ENCODE measurements at regions not wholly inside any gene's neighbourhood (a gene's known extent, or its start where the extent isn't known, plus 50 kb on each side); places are given as distances from the start of the nearest gene placed in this dataset.

DNA sequence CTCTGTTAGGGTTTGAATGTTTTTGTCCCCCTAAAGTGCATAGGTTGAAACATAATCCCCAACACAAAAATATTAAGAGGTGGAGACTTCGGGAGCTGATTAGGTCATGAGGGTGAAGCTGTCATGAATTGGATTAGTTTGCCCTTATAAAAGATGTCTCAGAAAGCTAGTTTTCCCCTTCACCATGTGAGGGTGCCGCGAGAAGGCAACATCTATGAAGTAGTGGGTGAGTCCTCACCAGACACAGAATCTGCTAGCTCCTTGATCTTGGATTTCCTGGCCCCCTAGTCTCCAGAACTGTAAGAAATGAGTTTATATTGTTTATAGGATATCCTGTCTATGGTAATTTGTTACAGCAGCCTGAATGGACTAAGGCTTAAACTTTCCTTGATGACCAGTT lies 301.5 kb upstream of the ATP2B1 start:
- Histone ChIP-seq H3K18ac (ENCODE audit: insufficient read length, low read depth, low read length) (no peak overlapping the region), H3K4ac (ENCODE audit: low read depth, low read length) (no peak overlapping the region), H3K56ac (ENCODE audit: insufficient read length, low read depth, low read length) (no peak overlapping the region), H4K5ac (ENCODE audit: insufficient read length, low read depth, low read length) (no peak overlapping the region), H2BK120ac (ENCODE audit: low read depth, low read length, poor library complexity, severe bottlenecking) (no peak overlapping the region), H3K79me2 (ENCODE audit: insufficient read depth, low read length) (no peaks in the 10 kb centered on the region), H2BK20ac (ENCODE audit: low read depth, low read length, poor library complexity, severe bottlenecking) (no peak overlapping the region), H2AK5ac (ENCODE audit: insufficient read length, low read length) (no peak overlapping the region), H2BK12ac (ENCODE audit: insufficient read length, low read depth, low read length) (no peak overlapping the region), H3K27me3 (ENCODE audit: insufficient read depth, low read length) (no peaks in the 10 kb centered on the region), H2BK15ac (ENCODE audit: low read depth, low read length) (no peak overlapping the region), H4K91ac (ENCODE audit: insufficient read length, low read depth, low read length) (no peak overlapping the region), H3K9me3 (ENCODE audit: control insufficient read depth, low read depth, low read length) (no peaks in the 10 kb centered on the region), H3K14ac (ENCODE audit: insufficient read depth, low read length) (no peak overlapping the region), H2AFZ (ENCODE audit: low read length) (no peak overlapping the region), H2BK5ac (ENCODE audit: insufficient read length, low read length) (no peak overlapping the region), H3T11ph (ENCODE audit: low read length) (no peak overlapping the region), H4K8ac (replicated peaks; ENCODE audit: insufficient read length, low read depth, low read length) (no peak overlapping the region), H3K23me2 (ENCODE audit: insufficient read length, low read depth, low read length, poor library complexity, severe bottlenecking) (no peaks in the 10 kb centered on the region), H3K4me2 (ENCODE audit: insufficient read depth, insufficient read length, low read length) (no peak overlapping the region), H3K4me1 (ENCODE audit: insufficient read depth, low read length) (no peaks in the 10 kb centered on the region), H3K9ac (ENCODE audit: extremely low read depth, insufficient read length, low read length) (no peak overlapping the region), H3K27ac (ENCODE audit: insufficient read length, low read depth, low read length) (no peak overlapping the region), H4K20me1 (ENCODE audit: control insufficient read depth, insufficient read depth, insufficient read length) (no peaks in the 10 kb centered on the region), H3K79me1 (ENCODE audit: insufficient read depth, low read depth, low read length, poor library complexity, severe bottlenecking) (no peaks in the 10 kb centered on the region), H3K23ac (ENCODE audit: insufficient read length, low read depth, low read length) (no peak overlapping the region)
- Mint-ChIP-seq H3K27ac (no peak overlapping the region), H3K27me3 (ENCODE audit: low read depth) (no peaks in the 10 kb centered on the region), H3K4me1 (no peaks in the 10 kb centered on the region), H3K36me3 (ENCODE audit: insufficient read depth in 1 of 3, low read depth in 3 of 3) (no peaks in the 10 kb centered on the region), H3K9me3 (no peaks in the 10 kb centered on the region), H3K4me3 (no peak overlapping the region)
- TF ChIP-seq, protein P1, sequence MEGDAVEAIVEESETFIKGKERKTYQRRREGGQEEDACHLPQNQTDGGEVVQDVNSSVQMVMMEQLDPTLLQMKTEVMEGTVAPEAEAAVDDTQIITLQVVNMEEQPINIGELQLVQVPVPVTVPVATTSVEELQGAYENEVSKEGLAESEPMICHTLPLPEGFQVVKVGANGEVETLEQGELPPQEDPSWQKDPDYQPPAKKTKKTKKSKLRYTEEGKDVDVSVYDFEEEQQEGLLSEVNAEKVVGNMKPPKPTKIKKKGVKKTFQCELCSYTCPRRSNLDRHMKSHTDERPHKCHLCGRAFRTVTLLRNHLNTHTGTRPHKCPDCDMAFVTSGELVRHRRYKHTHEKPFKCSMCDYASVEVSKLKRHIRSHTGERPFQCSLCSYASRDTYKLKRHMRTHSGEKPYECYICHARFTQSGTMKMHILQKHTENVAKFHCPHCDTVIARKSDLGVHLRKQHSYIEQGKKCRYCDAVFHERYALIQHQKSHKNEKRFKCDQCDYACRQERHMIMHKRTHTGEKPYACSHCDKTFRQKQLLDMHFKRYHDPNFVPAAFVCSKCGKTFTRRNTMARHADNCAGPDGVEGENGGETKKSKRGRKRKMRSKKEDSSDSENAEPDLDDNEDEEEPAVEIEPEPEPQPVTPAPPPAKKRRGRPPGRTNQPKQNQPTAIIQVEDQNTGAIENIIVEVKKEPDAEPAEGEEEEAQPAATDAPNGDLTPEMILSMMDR (conservative IDR thresholded peaks at IDR 0.05): peak; percentile 47; the same call in 2 of the 3 replicates
- peak; percentile 36 for DNase-seq
- WGBS (ENCODE audit: extremely low coverage, insufficient read length, low lambda C conversion rate): no CpG with 5 or more reads among the region's 3 CpGs

Measured in H9 (cell line).